ENCODE measurements at regions not wholly inside any gene's neighbourhood (a gene's known extent, or its start where the extent isn't known, plus 50 kb on each side); places are given as distances from the start of the nearest gene placed in this dataset.

- DNase-seq (ENCODE audit: low read depth): no peak
- no peak overlapping the region for H3K4me3 ChIP-seq (ENCODE audit: control insufficient read depth, low read depth, low read length)
- TF ChIP-seq CTCF (IDR thresholded peaks at IDR 0.05; ENCODE audit: control insufficient read depth, insufficient read depth, low read depth, low read length, missing control alignments): no peak
Observed at GRCh38 chr18:28398471-28398870, 221.5 kb upstream of the CDH2 start.

GRCh38 chr18:28390022-28390421 is 213.1 kb upstream of the CDH2 start:
- no peak overlapping the region for H3K4me3 ChIP-seq (ENCODE audit: control insufficient read depth, low read depth, low read length)
- DNase-seq (ENCODE audit: low read depth): no peak
- TF ChIP-seq CTCF (IDR thresholded peaks at IDR 0.05; ENCODE audit: control insufficient read depth, insufficient read depth, low read depth, low read length, missing control alignments): no peak

- H3K4me3 ChIP-seq (ENCODE audit: control insufficient read depth, low read depth, low read length): no peak overlapping the region
- no peak for TF ChIP-seq CTCF (IDR thresholded peaks at IDR 0.05; ENCODE audit: control insufficient read depth, insufficient read depth, low read depth, low read length, missing control alignments)
- no peak for DNase-seq (ENCODE audit: low read depth)
Observed at GRCh38 chr18:28382215-28382879, 205.4 kb upstream of the CDH2 start.

GRCh38 chr18:28372186-28372585 is 195.3 kb upstream of the CDH2 start:
- no peak for DNase-seq (ENCODE audit: low read depth)
- H3K4me3 ChIP-seq (ENCODE audit: control insufficient read depth, low read depth, low read length): no peak overlapping the region
- no peak for TF ChIP-seq CTCF (IDR thresholded peaks at IDR 0.05; ENCODE audit: control insufficient read depth, insufficient read depth, low read depth, low read length, missing control alignments)

GRCh38 chr18:28366676-28367075 is 189.7 kb upstream of the CDH2 start:
- H3K4me3 ChIP-seq (ENCODE audit: control insufficient read depth, low read depth, low read length): no peak overlapping the region
- no peak for DNase-seq (ENCODE audit: low read depth)
- TF ChIP-seq CTCF (IDR thresholded peaks at IDR 0.05; ENCODE audit: control insufficient read depth, insufficient read depth, low read depth, low read length, missing control alignments): no peak

GRCh38 chr18:28365411-28365831 is 188.5 kb upstream of the CDH2 start:
- DNase-seq (ENCODE audit: low read depth): no peak
- no peak for TF ChIP-seq CTCF (IDR thresholded peaks at IDR 0.05; ENCODE audit: control insufficient read depth, insufficient read depth, low read depth, low read length, missing control alignments)
- H3K4me3 ChIP-seq (ENCODE audit: control insufficient read depth, low read depth, low read length): no peak overlapping the region
